Activated CD4-positive, alpha-beta T cell treated with anti-CD3 and anti-CD28 coated beads, Interleukin-2, Interleukin-4, amounts not matched to agents 100 ng/mL and 50 ng/mL, durations not matched to agents 16 hours and 8 hours (primary cell): ENCODE measurements at regions not wholly inside any gene's neighbourhood (a gene's known extent, or its start where the extent isn't known, plus 50 kb on each side); places are given as distances from the start of the nearest gene placed in this dataset.
"Not testable (repeated sequence)": the region's sequence is repeated elsewhere in the genome, so short reads cannot be mapped to it uniquely, and the experiment has no call there.

Source experiments
- DNase-seq: peaks from one replicate; pipeline ENCODE4 v3.0.0-alpha.2; 2020; ENCODE audit warnings: low spot score

- no peak for DNase-seq
Observed at GRCh38 chr20:57826666-57827287, 117.0 kb upstream of the PMEPA1 start.

GRCh38 chr20:57824909-57825308, 115.1 kb upstream of the PMEPA1 start:
- DNase-seq, result no peak

- no peak for DNase-seq
Observed at GRCh38 chr20:57821935-57822334, 112.1 kb upstream of the PMEPA1 start.

- no peak for DNase-seq
Observed at GRCh38 chr20:57819691-57820380, 110.0 kb upstream of the PMEPA1 start.

GRCh38 chr20:57819291-57819690, 109.5 kb upstream of the PMEPA1 start:
- DNase-seq, result no peak

- DNase-seq, result no peak
Observed at GRCh38 chr20:57818418-57819181, 108.8 kb upstream of the PMEPA1 start.

- no peak for DNase-seq
Observed at GRCh38 chr20:57815405-57815804, 105.6 kb upstream of the PMEPA1 start.

- DNase-seq, result no peak
Observed at GRCh38 chr20:57814529-57814928, 104.7 kb upstream of the PMEPA1 start.

GRCh38 chr20:57813509-57814269, 103.9 kb upstream of the PMEPA1 start:
- no peak for DNase-seq

- DNase-seq, result not testable (repeated sequence)
Observed at GRCh38 chr20:57812632-57813031, 102.8 kb upstream of the PMEPA1 start.

- no peak for DNase-seq
Observed at GRCh38 chr20:57811374-57812020, 101.7 kb upstream of the PMEPA1 start.

GRCh38 chr20:57810511-57811373, 100.9 kb upstream of the PMEPA1 start:
- DNase-seq, result no peak

- no peak for DNase-seq
Observed at GRCh38 chr20:57809661-57810172, 99.9 kb upstream of the PMEPA1 start.

- DNase-seq, result no peak
Observed at GRCh38 chr20:57809149-57809548, 99.3 kb upstream of the PMEPA1 start.

- DNase-seq, result no peak
Observed at GRCh38 chr20:57808264-57809070, 98.7 kb upstream of the PMEPA1 start.

GRCh38 chr20:57807401-57808263, 97.8 kb upstream of the PMEPA1 start:
- DNase-seq, result no peak

GRCh38 chr20:57806975-57807374, 97.2 kb upstream of the PMEPA1 start:
- no peak for DNase-seq

GRCh38 chr20:57806476-57806875, 96.7 kb upstream of the PMEPA1 start:
- DNase-seq, result no peak

- no peak for DNase-seq
Observed at GRCh38 chr20:57805747-57806146, 95.9 kb upstream of the PMEPA1 start.
